ENCODE measurements at regions not wholly inside any gene's neighbourhood (a gene's known extent, or its start where the extent isn't known, plus 50 kb on each side); places are given as distances from the start of the nearest gene placed in this dataset.

- Histone ChIP-seq H4K20me1 (ENCODE audit: insufficient read depth) (no peaks in the 10 kb centered on the region), H3K36me3 (ENCODE audit: insufficient read depth, low read length) (no peaks in the 10 kb centered on the region), H3F3A (ENCODE audit: insufficient read depth, low read length, poor library complexity, severe bottlenecking) (no peaks in the 10 kb centered on the region), H3K9me3 (ENCODE audit: low read length) (no peaks in the 10 kb centered on the region), H3K4me2 (ENCODE audit: low read length) (no peak overlapping the region), H3K79me2 (replicated peaks; ENCODE audit: insufficient read depth, low read length) (no peaks in the 10 kb centered on the region), H3K27ac (ENCODE audit: low read length) (no peak overlapping the region), H3K27me3 (ENCODE audit: insufficient read depth, low read depth, low read length) (no peaks in the 10 kb centered on the region), H3K4me3 (ENCODE audit: low read length) (no peak overlapping the region), H2AFZ (ENCODE audit: low read depth, low read length) (no peak overlapping the region), H3K9me2 (ENCODE audit: insufficient read depth, low read length) (no peaks in the 10 kb centered on the region), H3K9ac (ENCODE audit: low read length) (no peak overlapping the region)
- TF ChIP-seq POLR2AphosphoS5 (IDR thresholded peaks at IDR 0.05): no peak
- TF ChIP-seq TAF1 (IDR thresholded peaks at IDR 0.05; ENCODE audit: low read depth): no peak
- TF ChIP-seq RAD21 (conservative IDR thresholded peaks at IDR 0.05): no peak
- TF ChIP-seq SMC3 (conservative IDR thresholded peaks at IDR 0.05; ENCODE audit: poor library complexity): no peak
- TF ChIP-seq CTCF (IDR thresholded peaks at IDR 0.05; ENCODE audit: poor library complexity, severe bottlenecking): no peak
- TF ChIP-seq EZH2 (IDR thresholded peaks at IDR 0.05; ENCODE audit: borderline replicate concordance, insufficient read depth, low read length, poor library complexity, severe bottlenecking): no peak
- TF ChIP-seq EP300 (conservative IDR thresholded peaks at IDR 0.05; ENCODE audit: poor library complexity, severe bottlenecking): no peak
- no peak for TF ChIP-seq MXI1 (conservative IDR thresholded peaks at IDR 0.05; ENCODE audit: poor library complexity, severe bottlenecking)
- TF ChIP-seq REST (IDR thresholded peaks at IDR 0.05; ENCODE audit: borderline replicate concordance): no peak
These were observed 500.6 kb upstream of the GOLIM4 start for GRCh38 chr3:168596175-168596823.

GRCh38 chr3:168591587-168591986 lies 495.9 kb upstream of the GOLIM4 start:
- Histone ChIP-seq H3K9ac (ENCODE audit: low read length) (no peak overlapping the region), H3K79me2 (replicated peaks; ENCODE audit: insufficient read depth, low read length) (no peaks in the 10 kb centered on the region), H2AFZ (ENCODE audit: low read depth, low read length) (no peak overlapping the region), H3K4me2 (ENCODE audit: low read length) (no peak overlapping the region), H3K9me2 (ENCODE audit: insufficient read depth, low read length) (no peaks in the 10 kb centered on the region), H3K36me3 (ENCODE audit: insufficient read depth, low read length) (no peaks in the 10 kb centered on the region), H3K9me3 (ENCODE audit: low read length) (no peaks in the 10 kb centered on the region), H3K27ac (ENCODE audit: low read length) (no peak overlapping the region), H3K27me3 (ENCODE audit: insufficient read depth, low read depth, low read length) (no peaks in the 10 kb centered on the region), H4K20me1 (ENCODE audit: insufficient read depth) (no peaks in the 10 kb centered on the region), H3F3A (ENCODE audit: insufficient read depth, low read length, poor library complexity, severe bottlenecking) (no peaks in the 10 kb centered on the region), H3K4me3 (ENCODE audit: low read length) (no peak overlapping the region)
- TF ChIP-seq POLR2AphosphoS5 (IDR thresholded peaks at IDR 0.05): no peak
- TF ChIP-seq RAD21 (conservative IDR thresholded peaks at IDR 0.05): no peak
- no peak for TF ChIP-seq REST (IDR thresholded peaks at IDR 0.05; ENCODE audit: borderline replicate concordance)
- TF ChIP-seq EZH2 (IDR thresholded peaks at IDR 0.05; ENCODE audit: borderline replicate concordance, insufficient read depth, low read length, poor library complexity, severe bottlenecking): no peak
- TF ChIP-seq MXI1 (conservative IDR thresholded peaks at IDR 0.05; ENCODE audit: poor library complexity, severe bottlenecking): no peak
- TF ChIP-seq TAF1 (IDR thresholded peaks at IDR 0.05; ENCODE audit: low read depth): no peak
- TF ChIP-seq CTCF (IDR thresholded peaks at IDR 0.05; ENCODE audit: poor library complexity, severe bottlenecking): no peak
- TF ChIP-seq SMC3 (conservative IDR thresholded peaks at IDR 0.05; ENCODE audit: poor library complexity): no peak
- no peak for TF ChIP-seq EP300 (conservative IDR thresholded peaks at IDR 0.05; ENCODE audit: poor library complexity, severe bottlenecking)
